Iris pigment epithelial cell (primary cell): ENCODE measurements at regions not wholly inside any gene's neighbourhood (a gene's known extent, or its start where the extent isn't known, plus 50 kb on each side); places are given as distances from the start of the nearest gene placed in this dataset.

ENCODE experiments used
- DNase-seq: peaks from one replicate; pipeline ENCODE4 v3.0.0-alpha.2; 2011; ENCODE audit warnings: low read depth

GRCh38 chr13:103969520-103970050 lies 903.4 kb upstream of the SLC10A2 start:
- no peak for DNase-seq

GRCh38 chr13:103965506-103966243 lies 899.5 kb upstream of the SLC10A2 start:
- DNase-seq = no peak

- no peak for DNase-seq
These were observed 895.6 kb upstream of the SLC10A2 start for GRCh38 chr13:103961784-103962183.

GRCh38 chr13:103961129-103961528 lies 894.9 kb upstream of the SLC10A2 start:
- DNase-seq = peak; percentile 51

GRCh38 chr13:103960001-103960400 lies 893.8 kb upstream of the SLC10A2 start:
- DNase-seq = no peak

GRCh38 chr13:103958691-103959090 lies 892.5 kb upstream of the SLC10A2 start:
- no peak for DNase-seq

- DNase-seq = no peak
These were observed 891.7 kb upstream of the SLC10A2 start for GRCh38 chr13:103957939-103958338.

- DNase-seq = no peak
These were observed 887.6 kb upstream of the SLC10A2 start for GRCh38 chr13:103953859-103954258.

GRCh38 chr13:103952183-103952582 lies 886.0 kb upstream of the SLC10A2 start:
- no peak for DNase-seq

GRCh38 chr13:103948426-103948825 lies 882.2 kb upstream of the SLC10A2 start:
- DNase-seq = peak; percentile 24

- peak; percentile 50 for DNase-seq
These were observed 879.6 kb upstream of the SLC10A2 start for GRCh38 chr13:103945836-103946235.

- DNase-seq = peak; percentile 39
These were observed 875.4 kb upstream of the SLC10A2 start for GRCh38 chr13:103941506-103942140.

- DNase-seq = no peak
These were observed 868.9 kb upstream of the SLC10A2 start for GRCh38 chr13:103935117-103935516.

GRCh38 chr13:103931885-103932284 lies 865.7 kb upstream of the SLC10A2 start:
- DNase-seq = no peak

GRCh38 chr13:103931331-103931845 lies 865.2 kb upstream of the SLC10A2 start:
- DNase-seq = no peak

GRCh38 chr13:103926118-103926517 lies 859.9 kb upstream of the SLC10A2 start:
- DNase-seq = no peak

- DNase-seq = no peak
These were observed 842.7 kb upstream of the SLC10A2 start for GRCh38 chr13:103908911-103909310.

- no peak for DNase-seq
These were observed 842.1 kb upstream of the SLC10A2 start for GRCh38 chr13:103908274-103908673.

GRCh38 chr13:103903790-103904189 lies 837.6 kb upstream of the SLC10A2 start:
- DNase-seq = no peak

- no peak for DNase-seq
These were observed 832.3 kb upstream of the SLC10A2 start for GRCh38 chr13:103898481-103898880.

- no peak for DNase-seq
These were observed 829.8 kb upstream of the SLC10A2 start for GRCh38 chr13:103895835-103896531.

- no peak for DNase-seq
These were observed 828.4 kb upstream of the SLC10A2 start for GRCh38 chr13:103894626-103895025.
